Activated CD4-positive, alpha-beta T cell treated with anti-CD3 and anti-CD28 coated beads, Interleukin-2, amount 10 ng/mL, durations not matched to agents 24 days and 14 days (primary cell): ENCODE measurements at regions not wholly inside any gene's neighbourhood (a gene's known extent, or its start where the extent isn't known, plus 50 kb on each side); places are given as distances from the start of the nearest gene placed in this dataset.
A peak's percentile ranks its signal among the peaks of the same experiment; 100 is the strongest.

Experiments used
- DNase-seq: peaks from one replicate; pipeline ENCODE4 v3.0.0; 2022
- H3K27ac Mint-ChIP-seq: one replicate; pipeline ENCODE4 v1.8.0; 2022; ENCODE audit warnings: mild to moderate bottlenecking, mixed read lengths
- H3K27me3 Mint-ChIP-seq: one replicate; pipeline ENCODE4 v1.8.0; 2022; ENCODE audit warnings: mixed read lengths
- H3K36me3 Mint-ChIP-seq: one replicate; pipeline ENCODE4 v1.8.0; 2022; ENCODE audit warnings: low read depth, mild to moderate bottlenecking, mixed read lengths
- H3K4me1 Mint-ChIP-seq: one replicate; pipeline ENCODE4 v1.8.0; 2021; ENCODE audit warnings: mixed read lengths
- H3K4me3 Mint-ChIP-seq: one replicate; pipeline ENCODE4 v1.8.0; 2022; ENCODE audit warnings: mild to moderate bottlenecking, moderate library complexity, mixed read lengths
- H3K9me3 Mint-ChIP-seq: one replicate; pipeline ENCODE4 v1.8.0; 2021; ENCODE audit warnings: mixed read lengths
- intact Hi-C: fragments of 100-400 bp; cut with micrococcal nuclease; formaldehyde crosslinking; loops from one replicate; pipeline ENCODE4 v1.15.1; 2023

- intact Hi-C loops, result no loop called here
These were observed 453.2 kb upstream of the PROK2 start for GRCh38 chr3:72238010-72238691.

GRCh38 chr3:72237679-72238009 lies 452.7 kb upstream of the PROK2 start:
- DNase-seq, result no peak
- H3K27ac Mint-ChIP-seq, result no peak overlapping the region
- H3K4me3 Mint-ChIP-seq, result no peak overlapping the region
- peaks cover 6% of the 10 kb centered on the region for H3K27me3 Mint-ChIP-seq
- intact Hi-C loops, result no loop called here
- H3K9me3 Mint-ChIP-seq, result peaks cover 10% of the 10 kb centered on the region
- no peaks in the 10 kb centered on the region for H3K36me3 Mint-ChIP-seq
- H3K4me1 Mint-ChIP-seq, result no peaks in the 10 kb centered on the region

More at GRCh38 chr3:72238010-72238691, 453.2 kb upstream of the PROK2 start:
- Mint-ChIP-seq H3K36me3 (no peaks in the 10 kb centered on the region), H3K27me3 (peaks cover 6% of the 10 kb centered on the region), H3K4me1 (no peaks in the 10 kb centered on the region), H3K9me3 (peaks cover 10% of the 10 kb centered on the region), H3K4me3 (no peak overlapping the region), H3K27ac (no peak overlapping the region)
- DNase-seq, result no peak

GRCh38 chr3:72234391-72234790 lies 449.4 kb upstream of the PROK2 start:
- DNase-seq, result no peak
- no peaks in the 10 kb centered on the region for H3K4me1 Mint-ChIP-seq
- H3K36me3 Mint-ChIP-seq, result no peaks in the 10 kb centered on the region
- peaks cover 6% of the 10 kb centered on the region for H3K27me3 Mint-ChIP-seq
- peaks cover 3% of the 10 kb centered on the region for H3K9me3 Mint-ChIP-seq
- H3K4me3 Mint-ChIP-seq, result no peak overlapping the region
- H3K27ac Mint-ChIP-seq, result no peak overlapping the region
- intact Hi-C loops, result no loop called here

GRCh38 chr3:72233571-72233970 lies 448.6 kb upstream of the PROK2 start:
- intact Hi-C loops, result no loop called here
- DNase-seq, result no peak
- Mint-ChIP-seq H3K27ac (no peak overlapping the region), H3K27me3 (peaks cover 6% of the 10 kb centered on the region), H3K4me3 (no peak overlapping the region), H3K36me3 (no peaks in the 10 kb centered on the region), H3K4me1 (no peaks in the 10 kb centered on the region), H3K9me3 (no peaks in the 10 kb centered on the region)

GRCh38 chr3:72232777-72233176 lies 447.8 kb upstream of the PROK2 start:
- H3K36me3 Mint-ChIP-seq, result no peaks in the 10 kb centered on the region
- H3K4me3 Mint-ChIP-seq, result no peak overlapping the region
- H3K27ac Mint-ChIP-seq, result no peak overlapping the region
- peaks cover 3% of the 10 kb centered on the region for H3K9me3 Mint-ChIP-seq
- intact Hi-C loops, result no loop called here
- H3K27me3 Mint-ChIP-seq, result peaks cover 6% of the 10 kb centered on the region
- no peaks in the 10 kb centered on the region for H3K4me1 Mint-ChIP-seq
- DNase-seq, result no peak

GRCh38 chr3:72232331-72232730 lies 447.4 kb upstream of the PROK2 start:
- intact Hi-C loops, result no loop called here
- H3K4me3 Mint-ChIP-seq, result no peak overlapping the region
- peaks cover 3% of the 10 kb centered on the region for H3K4me1 Mint-ChIP-seq

GRCh38 chr3:72231439-72232196 lies 446.7 kb upstream of the PROK2 start:
- peaks cover 4% of the 10 kb centered on the region for H3K9me3 Mint-ChIP-seq
- peaks cover 4% of the 10 kb centered on the region for H3K4me1 Mint-ChIP-seq
- H3K27me3 Mint-ChIP-seq, result peaks cover 4% of the 10 kb centered on the region
- no peak overlapping the region for H3K4me3 Mint-ChIP-seq
- no peaks in the 10 kb centered on the region for H3K36me3 Mint-ChIP-seq
- DNase-seq, result no peak
- H3K27ac Mint-ChIP-seq, result no peak overlapping the region
- intact Hi-C loops, result no loop called here

More at GRCh38 chr3:72232331-72232730, 447.4 kb upstream of the PROK2 start:
- Mint-ChIP-seq H3K27ac (no peak overlapping the region), H3K27me3 (peaks cover 6% of the 10 kb centered on the region), H3K9me3 (peaks cover 3% of the 10 kb centered on the region), H3K36me3 (no peaks in the 10 kb centered on the region)
- DNase-seq, result no peak

- no peak overlapping the region for H3K27ac Mint-ChIP-seq
- H3K4me3 Mint-ChIP-seq, result no peak overlapping the region
- H3K4me1 Mint-ChIP-seq, result peaks cover 4% of the 10 kb centered on the region
- H3K27me3 Mint-ChIP-seq, result peaks cover under 1% of the 10 kb centered on the region
- DNase-seq, result no peak
- peaks cover 11% of the 10 kb centered on the region for H3K9me3 Mint-ChIP-seq
- intact Hi-C loops, result no loop called here
- no peaks in the 10 kb centered on the region for H3K36me3 Mint-ChIP-seq
These were observed 445.9 kb upstream of the PROK2 start for GRCh38 chr3:72230774-72231379.

GRCh38 chr3:72229952-72230351 lies 445.0 kb upstream of the PROK2 start:
- peaks cover 4% of the 10 kb centered on the region for H3K4me1 Mint-ChIP-seq
- intact Hi-C loops, result no loop called here
- peaks cover 7% of the 10 kb centered on the region for H3K36me3 Mint-ChIP-seq
- peaks cover 20% of the 10 kb centered on the region for H3K9me3 Mint-ChIP-seq
- no peak overlapping the region for H3K4me3 Mint-ChIP-seq
- DNase-seq, result no peak
- no peak overlapping the region for H3K27ac Mint-ChIP-seq
- H3K27me3 Mint-ChIP-seq, result peaks cover under 1% of the 10 kb centered on the region

GRCh38 chr3:72227486-72228070 lies 442.6 kb upstream of the PROK2 start:
- no peak for DNase-seq
- peak overlapping the region; percentile 46 for H3K27ac Mint-ChIP-seq
- H3K27me3 Mint-ChIP-seq, result peaks cover 2% of the 10 kb centered on the region
- H3K36me3 Mint-ChIP-seq, result peaks cover 10% of the 10 kb centered on the region
- H3K4me1 Mint-ChIP-seq, result peaks cover 4% of the 10 kb centered on the region
- H3K9me3 Mint-ChIP-seq, result peaks cover 33% of the 10 kb centered on the region
- no peak overlapping the region for H3K4me3 Mint-ChIP-seq
- intact Hi-C loops, result no loop called here

- H3K27ac Mint-ChIP-seq, result no peak overlapping the region
- peaks cover 2% of the 10 kb centered on the region for H3K27me3 Mint-ChIP-seq
These were observed 440.0 kb upstream of the PROK2 start for GRCh38 chr3:72224804-72225509.

GRCh38 chr3:72223628-72224027 lies 438.7 kb upstream of the PROK2 start:
- no peak for DNase-seq
- peaks cover 33% of the 10 kb centered on the region for H3K9me3 Mint-ChIP-seq
- no peak overlapping the region for H3K4me3 Mint-ChIP-seq
- no peak overlapping the region for H3K27ac Mint-ChIP-seq
- intact Hi-C loops, result no loop called here
- peaks cover 2% of the 10 kb centered on the region for H3K27me3 Mint-ChIP-seq
- peaks cover 10% of the 10 kb centered on the region for H3K36me3 Mint-ChIP-seq
- H3K4me1 Mint-ChIP-seq, result peaks cover 4% of the 10 kb centered on the region

More at GRCh38 chr3:72224804-72225509, 440.0 kb upstream of the PROK2 start:
- intact Hi-C loops, result no loop called here
- Mint-ChIP-seq H3K9me3 (peaks cover 33% of the 10 kb centered on the region), H3K4me3 (no peak overlapping the region), H3K36me3 (peaks cover 10% of the 10 kb centered on the region), H3K4me1 (peaks cover 4% of the 10 kb centered on the region)
- DNase-seq, result no peak

- Mint-ChIP-seq H3K27me3 (peaks cover 2% of the 10 kb centered on the region), H3K27ac (no peak overlapping the region), H3K4me1 (peaks cover 4% of the 10 kb centered on the region), H3K36me3 (peaks cover 10% of the 10 kb centered on the region), H3K4me3 (no peak overlapping the region), H3K9me3 (peaks cover 31% of the 10 kb centered on the region)
- DNase-seq, result no peak
- intact Hi-C loops, result no loop called here
These were observed 438.2 kb upstream of the PROK2 start for GRCh38 chr3:72223116-72223515.
